HL-60 (cell line): ENCODE measurements at regions not wholly inside any gene's neighbourhood (a gene's known extent, or its start where the extent isn't known, plus 50 kb on each side); places are given as distances from the start of the nearest gene placed in this dataset.

Experiments used
- GABPA ChIP-seq: IDR thresholded peaks from 2 replicates; pipeline ENCODE4 v1.6.1; 2012; ENCODE audit warnings: low read depth
- REST ChIP-seq: IDR thresholded peaks from 2 replicates; pipeline ENCODE4 v1.6.1; 2012; ENCODE audit warnings: low read depth; ENCODE audit not compliant: insufficient replicate concordance
- SPI1 ChIP-seq: IDR thresholded peaks from 2 replicates; pipeline ENCODE4 v1.6.1; 2012; ENCODE audit warnings: low read depth, mild to moderate bottlenecking, borderline replicate concordance
- TF ChIP-seq, protein P1 (sequence below): IDR thresholded peaks from one replicate; pipeline ENCODE4 v1.5.1; 2011; ENCODE audit warnings: low read length, control low read depth, inconsistent platforms; ENCODE audit not compliant: insufficient read depth

GRCh38 chr7:116617878-116618277, 54.1 kb upstream of the MET start:
- TF ChIP-seq, protein P1, sequence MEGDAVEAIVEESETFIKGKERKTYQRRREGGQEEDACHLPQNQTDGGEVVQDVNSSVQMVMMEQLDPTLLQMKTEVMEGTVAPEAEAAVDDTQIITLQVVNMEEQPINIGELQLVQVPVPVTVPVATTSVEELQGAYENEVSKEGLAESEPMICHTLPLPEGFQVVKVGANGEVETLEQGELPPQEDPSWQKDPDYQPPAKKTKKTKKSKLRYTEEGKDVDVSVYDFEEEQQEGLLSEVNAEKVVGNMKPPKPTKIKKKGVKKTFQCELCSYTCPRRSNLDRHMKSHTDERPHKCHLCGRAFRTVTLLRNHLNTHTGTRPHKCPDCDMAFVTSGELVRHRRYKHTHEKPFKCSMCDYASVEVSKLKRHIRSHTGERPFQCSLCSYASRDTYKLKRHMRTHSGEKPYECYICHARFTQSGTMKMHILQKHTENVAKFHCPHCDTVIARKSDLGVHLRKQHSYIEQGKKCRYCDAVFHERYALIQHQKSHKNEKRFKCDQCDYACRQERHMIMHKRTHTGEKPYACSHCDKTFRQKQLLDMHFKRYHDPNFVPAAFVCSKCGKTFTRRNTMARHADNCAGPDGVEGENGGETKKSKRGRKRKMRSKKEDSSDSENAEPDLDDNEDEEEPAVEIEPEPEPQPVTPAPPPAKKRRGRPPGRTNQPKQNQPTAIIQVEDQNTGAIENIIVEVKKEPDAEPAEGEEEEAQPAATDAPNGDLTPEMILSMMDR: no peak
- no peak for TF ChIP-seq REST
- TF ChIP-seq SPI1: no peak
- no peak for TF ChIP-seq GABPA
